ENCODE measurements at regions not wholly inside any gene's neighbourhood (a gene's known extent, or its start where the extent isn't known, plus 50 kb on each side); places are given as distances from the start of the nearest gene placed in this dataset.

GRCh38 chr16:79971237-79971572 is 370.7 kb upstream of the MAF start:
- TF ChIP-seq CTCF (IDR thresholded peaks at IDR 0.05) (no peak), POLR2A (IDR thresholded peaks at IDR 0.05) (no peak)

Measured in right lobe of liver (tissue), 4 donors.